Dendritic cell treated with granulocyte-macrophage colony-stimulating factor and Interleukin-4, amounts not matched to agents 40 ng/mL and 50 ng/mL, for 4 days (primary cell): ENCODE measurements at regions not wholly inside any gene's neighbourhood (a gene's known extent, or its start where the extent isn't known, plus 50 kb on each side); places are given as distances from the start of the nearest gene placed in this dataset.

ENCODE experiments used
- H3K27ac Mint-ChIP-seq: one replicate; pipeline ENCODE4 v1.8.0; 2022; ENCODE audit warnings: mild to moderate bottlenecking, mixed read lengths
- H3K27me3 Mint-ChIP-seq: one replicate; pipeline ENCODE4 v1.8.0; 2022; ENCODE audit warnings: mild to moderate bottlenecking, mixed read lengths
- H3K36me3 Mint-ChIP-seq: one replicate; pipeline ENCODE4 v1.8.0; 2022; ENCODE audit warnings: low read depth, mixed read lengths
- H3K4me1 Mint-ChIP-seq: one replicate; pipeline ENCODE4 v1.8.0; 2022; ENCODE audit warnings: low read depth, mixed read lengths
- H3K4me3 Mint-ChIP-seq: one replicate; pipeline ENCODE4 v1.8.0; 2022; ENCODE audit warnings: mild to moderate bottlenecking, moderate library complexity, mixed read lengths
- H3K9me3 Mint-ChIP-seq: one replicate; pipeline ENCODE4 v1.8.0; 2022; ENCODE audit warnings: mixed read lengths
- intact Hi-C: fragments of 100-400 bp; cut with micrococcal nuclease; formaldehyde crosslinking; loops from one replicate; pipeline ENCODE4 v1.15.0; 2022

- Mint-ChIP-seq H3K4me3 (no peak overlapping the region), H3K9me3 (no peaks in the 10 kb centered on the region), H3K36me3 (peaks cover 65% of the 10 kb centered on the region), H3K27me3 (no peaks in the 10 kb centered on the region), H3K27ac (no peak overlapping the region), H3K4me1 (no peaks in the 10 kb centered on the region)
- intact Hi-C loops, result no loop called here
Measured at GRCh38 chr14:71739273-71739990, 192.8 kb upstream of the RGS6 start.

DNA sequence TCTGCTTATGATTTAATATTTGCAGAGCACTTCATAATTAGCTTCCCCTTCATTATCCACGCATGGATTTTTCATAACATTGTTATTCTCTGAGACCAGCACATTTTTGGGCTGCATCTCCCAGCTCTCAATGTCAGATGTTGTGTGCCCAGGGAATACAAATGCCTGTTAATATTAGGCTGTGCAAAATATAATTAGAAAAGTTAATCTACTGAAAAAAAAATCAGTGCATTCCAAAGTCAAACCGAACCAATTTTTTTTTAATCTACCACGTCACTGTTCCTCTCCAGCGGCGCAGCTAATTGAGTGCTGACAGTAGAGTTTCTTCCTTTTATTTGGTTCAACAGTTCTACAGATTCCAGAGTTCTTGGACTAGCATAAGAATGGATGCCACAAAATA lies 191.0 kb upstream of the RGS6 start:
- intact Hi-C loops, result no loop called here

GRCh38 chr14:71742485-71742884 lies 189.7 kb upstream of the RGS6 start:
- Mint-ChIP-seq H3K36me3 (peaks cover 35% of the 10 kb centered on the region), H3K27ac (no peak overlapping the region), H3K4me3 (no peak overlapping the region), H3K9me3 (no peaks in the 10 kb centered on the region), H3K27me3 (no peaks in the 10 kb centered on the region), H3K4me1 (no peaks in the 10 kb centered on the region)
- intact Hi-C loops, result no loop called here

More for the DNA sequence above, 191.0 kb upstream of the RGS6 start:
- H3K27me3 Mint-ChIP-seq, result no peaks in the 10 kb centered on the region
- peaks cover 47% of the 10 kb centered on the region for H3K36me3 Mint-ChIP-seq
- H3K9me3 Mint-ChIP-seq, result no peaks in the 10 kb centered on the region
- H3K4me1 Mint-ChIP-seq, result no peaks in the 10 kb centered on the region
- no peak overlapping the region for H3K27ac Mint-ChIP-seq
- no peak overlapping the region for H3K4me3 Mint-ChIP-seq

DNA sequence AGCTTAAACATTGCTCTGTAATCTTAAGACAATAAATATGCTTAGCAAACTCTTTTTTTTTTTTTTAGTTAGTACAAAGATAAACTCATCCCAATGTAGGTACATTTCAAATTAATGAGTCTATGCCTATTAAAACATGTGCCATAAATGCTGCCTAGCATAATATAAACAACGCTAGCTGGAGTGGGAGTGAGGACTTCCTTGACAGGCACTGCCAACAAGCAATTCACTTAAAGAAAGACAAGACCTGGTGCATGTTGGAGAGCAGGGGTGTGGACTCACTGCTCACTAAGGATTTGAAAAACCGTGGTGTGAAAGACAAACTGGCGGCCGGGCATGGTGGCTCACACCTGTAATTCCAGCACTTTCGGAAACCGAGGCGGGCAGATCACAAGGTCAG lies 187.2 kb upstream of the RGS6 start:
- no peak overlapping the region for H3K27ac Mint-ChIP-seq
- H3K9me3 Mint-ChIP-seq, result peaks cover 18% of the 10 kb centered on the region
- H3K4me3 Mint-ChIP-seq, result no peak overlapping the region
- intact Hi-C loops, result no loop called here
- peaks cover 1% of the 10 kb centered on the region for H3K27me3 Mint-ChIP-seq
- peaks cover 11% of the 10 kb centered on the region for H3K36me3 Mint-ChIP-seq
- peaks cover 9% of the 10 kb centered on the region for H3K4me1 Mint-ChIP-seq

GRCh38 chr14:71748196-71748595 lies 184.0 kb upstream of the RGS6 start:
- peaks cover 18% of the 10 kb centered on the region for H3K9me3 Mint-ChIP-seq
- intact Hi-C loops, result no loop called here
- H3K27ac Mint-ChIP-seq, result no peak overlapping the region
- H3K4me1 Mint-ChIP-seq, result peaks cover 14% of the 10 kb centered on the region
- peaks cover 1% of the 10 kb centered on the region for H3K27me3 Mint-ChIP-seq
- no peak overlapping the region for H3K4me3 Mint-ChIP-seq
- H3K36me3 Mint-ChIP-seq, result no peaks in the 10 kb centered on the region

- peak overlapping the region; percentile 36 for H3K27ac Mint-ChIP-seq
- H3K9me3 Mint-ChIP-seq, result peaks cover 18% of the 10 kb centered on the region
- intact Hi-C loops, result loop anchor here (5.0 kb wide), 1 partner anchor 427 kb away; the partner anchor contains the start of gene SIPA1L1
- peaks cover 15% of the 10 kb centered on the region for H3K4me1 Mint-ChIP-seq
- H3K4me3 Mint-ChIP-seq, result no peak overlapping the region
- H3K36me3 Mint-ChIP-seq, result no peaks in the 10 kb centered on the region
- peaks cover 1% of the 10 kb centered on the region for H3K27me3 Mint-ChIP-seq
Measured at GRCh38 chr14:71749613-71750238, 182.5 kb upstream of the RGS6 start.

- Mint-ChIP-seq H3K4me3 (no peak overlapping the region), H3K27ac (no peak overlapping the region), H3K4me1 (peaks cover 15% of the 10 kb centered on the region), H3K27me3 (peaks cover 1% of the 10 kb centered on the region), H3K9me3 (peaks cover 18% of the 10 kb centered on the region), H3K36me3 (no peaks in the 10 kb centered on the region)
- intact Hi-C loops, result loop anchor here (5.0 kb wide), 1 partner anchor 429 kb away; the partner anchor contains the start of gene SIPA1L1
Measured at GRCh38 chr14:71751264-71751663, 181.0 kb upstream of the RGS6 start.

DNA sequence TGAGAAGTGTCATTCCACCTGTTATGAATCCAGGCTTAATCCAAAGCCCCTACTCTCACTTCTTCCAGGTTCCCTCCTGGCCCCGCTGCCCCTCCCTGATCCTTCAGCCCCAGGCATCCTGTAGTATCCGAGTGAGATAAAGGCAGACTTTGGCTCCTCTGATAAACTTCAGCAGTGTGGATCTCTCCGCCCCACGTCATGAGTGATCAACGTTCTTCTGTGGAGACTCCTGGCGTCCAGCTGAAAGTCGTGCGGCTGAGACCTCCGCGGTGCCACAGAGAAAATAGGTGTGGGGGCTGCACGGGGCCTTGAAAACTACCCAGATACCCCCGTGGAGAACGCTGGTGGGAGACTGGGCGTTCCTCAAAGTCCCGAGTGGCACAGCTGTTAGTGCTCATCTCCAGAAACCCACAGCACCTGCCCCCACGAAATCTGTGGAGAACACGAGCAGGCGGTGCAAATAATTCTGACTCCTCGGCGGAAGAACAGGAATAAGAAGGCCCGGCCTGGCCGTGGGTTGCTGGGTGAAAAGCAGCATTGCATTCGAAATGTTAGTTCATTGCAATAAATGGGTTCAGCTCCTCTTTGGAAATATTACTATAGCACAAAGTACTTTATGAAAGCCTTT lies 180.0 kb upstream of the RGS6 start:
- peaks cover 15% of the 10 kb centered on the region for H3K4me1 Mint-ChIP-seq
- intact Hi-C loops, result loop anchor here (5.0 kb wide), 1 partner anchor 430 kb away; the partner anchor contains the start of gene SIPA1L1
- H3K27me3 Mint-ChIP-seq, result peaks cover 1% of the 10 kb centered on the region
- H3K36me3 Mint-ChIP-seq, result no peaks in the 10 kb centered on the region
- H3K4me3 Mint-ChIP-seq, result no peak overlapping the region
- H3K9me3 Mint-ChIP-seq, result peaks cover 18% of the 10 kb centered on the region
- no peak overlapping the region for H3K27ac Mint-ChIP-seq

- Mint-ChIP-seq H3K27ac (no peak overlapping the region), H3K4me1 (peaks cover 15% of the 10 kb centered on the region), H3K4me3 (peak overlapping the region; percentile 34), H3K27me3 (peaks cover 1% of the 10 kb centered on the region), H3K36me3 (no peaks in the 10 kb centered on the region), H3K9me3 (peaks cover 11% of the 10 kb centered on the region)
- intact Hi-C loops, result loop anchor here (1.0 to 5.0 kb wide), 3 partner anchors 431 to 649 kb away; partner anchors contain the start of gene SIPA1L1
Measured at GRCh38 chr14:71753126-71753830, 179.0 kb upstream of the RGS6 start.

GRCh38 chr14:71753976-71754375 lies 178.3 kb upstream of the RGS6 start:
- Mint-ChIP-seq H3K36me3 (no peaks in the 10 kb centered on the region), H3K27me3 (peaks cover under 1% of the 10 kb centered on the region), H3K27ac (no peak overlapping the region), H3K4me3 (no peak overlapping the region), H3K4me1 (peaks cover 15% of the 10 kb centered on the region), H3K9me3 (peaks cover 4% of the 10 kb centered on the region)
- intact Hi-C loops, result loop anchor here (1.0 to 5.0 kb wide), 3 partner anchors 432 to 650 kb away; partner anchors contain the start of gene SIPA1L1

DNA sequence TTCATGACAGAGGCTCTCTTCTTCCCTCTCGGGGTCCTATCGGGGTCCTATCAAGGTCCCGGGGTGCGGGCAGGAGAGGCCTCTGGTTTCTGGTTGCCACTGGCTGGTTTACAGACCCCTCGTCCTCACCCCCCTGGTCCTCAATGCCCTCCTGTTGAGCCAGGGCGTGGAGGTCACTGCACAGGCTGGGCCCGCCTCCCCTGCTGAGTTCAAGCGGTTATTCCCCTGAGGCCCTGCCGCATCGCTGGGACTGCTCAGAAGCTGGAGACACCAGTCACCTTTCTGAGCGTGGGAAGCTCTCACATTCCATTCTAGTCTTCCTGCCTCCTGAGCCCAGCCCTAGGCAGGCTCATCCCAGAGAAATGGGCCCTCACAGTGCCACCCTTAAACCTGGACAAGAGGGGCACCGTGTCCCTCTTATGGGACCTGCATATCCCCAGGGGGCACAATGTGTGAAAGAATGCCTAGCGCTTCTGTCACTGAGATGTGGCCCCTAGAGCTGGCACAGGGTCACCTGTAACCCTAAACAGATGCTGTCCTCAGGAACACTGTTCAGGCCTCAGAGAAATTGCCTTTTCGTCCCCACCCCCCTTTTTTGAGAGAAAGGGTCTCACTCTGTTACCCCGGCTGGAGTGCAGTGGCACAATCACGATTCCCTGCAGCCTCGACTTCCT lies 177.7 kb upstream of the RGS6 start:
- no peaks in the 10 kb centered on the region for H3K36me3 Mint-ChIP-seq
- H3K4me1 Mint-ChIP-seq, result peaks cover 11% of the 10 kb centered on the region
- H3K27me3 Mint-ChIP-seq, result no peaks in the 10 kb centered on the region
- H3K4me3 Mint-ChIP-seq, result no peak overlapping the region
- no peak overlapping the region for H3K27ac Mint-ChIP-seq
- no peaks in the 10 kb centered on the region for H3K9me3 Mint-ChIP-seq
- intact Hi-C loops, result loop anchor here (5.0 kb wide), 1 partner anchor 432 kb away; the partner anchor contains the start of gene SIPA1L1

DNA sequence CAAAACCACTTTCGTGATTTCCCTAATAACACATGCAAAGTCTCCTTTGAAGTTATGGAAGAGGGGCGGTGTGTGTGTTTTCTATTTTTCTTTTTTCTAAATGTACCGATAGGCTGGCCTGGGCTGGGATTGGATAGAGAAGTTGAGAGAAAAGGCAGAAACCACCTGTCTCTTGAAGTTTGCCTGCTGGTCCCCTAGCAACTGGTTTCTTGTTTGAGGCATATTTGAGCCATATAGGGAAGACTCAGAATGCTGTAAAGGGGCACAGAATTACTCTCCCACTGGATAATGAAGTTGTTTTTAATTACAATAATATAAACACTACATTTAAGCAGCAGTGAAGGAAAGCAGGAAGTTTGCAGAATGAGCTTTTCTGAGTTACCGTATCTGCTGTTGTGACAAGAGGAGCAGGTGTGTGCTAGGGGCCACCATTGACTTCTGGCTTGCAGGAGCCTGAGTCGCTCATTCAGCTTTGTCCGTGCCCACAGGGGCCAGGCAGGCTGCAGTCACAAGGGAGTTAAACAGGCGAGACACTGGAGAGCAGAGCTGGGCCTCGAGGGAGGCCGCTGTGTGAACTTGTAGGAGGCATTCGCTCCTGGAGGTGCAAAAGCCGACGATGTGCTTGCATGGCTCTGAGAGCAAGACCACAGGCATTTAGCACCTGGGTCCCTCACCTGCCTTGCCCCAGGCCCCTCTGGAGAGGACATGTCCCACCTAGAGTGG lies 173.8 kb upstream of the RGS6 start:
- intact Hi-C loops, result no loop called here

GRCh38 chr14:71762575-71762974 lies 169.7 kb upstream of the RGS6 start:
- no peaks in the 10 kb centered on the region for H3K4me1 Mint-ChIP-seq
- no peaks in the 10 kb centered on the region for H3K9me3 Mint-ChIP-seq
- no peak overlapping the region for H3K4me3 Mint-ChIP-seq
- peaks cover 4% of the 10 kb centered on the region for H3K27me3 Mint-ChIP-seq
- H3K27ac Mint-ChIP-seq, result no peak overlapping the region
- no peaks in the 10 kb centered on the region for H3K36me3 Mint-ChIP-seq
- intact Hi-C loops, result no loop called here

More for the DNA sequence above, 173.8 kb upstream of the RGS6 start:
- H3K27ac Mint-ChIP-seq, result no peak overlapping the region
- H3K4me3 Mint-ChIP-seq, result no peak overlapping the region
- H3K36me3 Mint-ChIP-seq, result no peaks in the 10 kb centered on the region
- peaks cover 3% of the 10 kb centered on the region for H3K27me3 Mint-ChIP-seq
- H3K4me1 Mint-ChIP-seq, result no peaks in the 10 kb centered on the region
- no peaks in the 10 kb centered on the region for H3K9me3 Mint-ChIP-seq
